ENCODE measurements at regions not wholly inside any gene's neighbourhood (a gene's known extent, or its start where the extent isn't known, plus 50 kb on each side); places are given as distances from the start of the nearest gene placed in this dataset.

DNA sequence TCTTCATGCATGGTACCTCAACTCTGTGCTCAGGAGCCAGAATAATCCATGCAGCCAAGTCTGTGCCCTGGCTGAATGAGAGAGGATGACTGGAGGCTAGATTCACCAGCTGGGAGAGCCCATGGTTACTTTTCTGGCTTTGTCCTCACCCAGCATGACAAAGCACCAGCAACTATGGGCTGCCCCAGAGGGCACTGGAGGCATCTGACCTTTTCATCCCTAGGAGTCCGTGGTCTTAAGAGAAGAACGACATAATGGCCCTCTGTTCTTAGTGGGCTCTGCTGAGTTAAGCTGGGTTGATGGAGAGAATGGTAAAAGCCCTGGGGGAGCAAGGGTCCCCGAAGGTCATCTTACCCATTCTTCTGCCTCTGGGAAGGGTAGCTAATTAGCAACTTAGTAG lies 54.6 kb upstream of the TNP1 start:
- no peak for DNase-seq (ENCODE audit: low read depth)
- TF ChIP-seq, protein P1, sequence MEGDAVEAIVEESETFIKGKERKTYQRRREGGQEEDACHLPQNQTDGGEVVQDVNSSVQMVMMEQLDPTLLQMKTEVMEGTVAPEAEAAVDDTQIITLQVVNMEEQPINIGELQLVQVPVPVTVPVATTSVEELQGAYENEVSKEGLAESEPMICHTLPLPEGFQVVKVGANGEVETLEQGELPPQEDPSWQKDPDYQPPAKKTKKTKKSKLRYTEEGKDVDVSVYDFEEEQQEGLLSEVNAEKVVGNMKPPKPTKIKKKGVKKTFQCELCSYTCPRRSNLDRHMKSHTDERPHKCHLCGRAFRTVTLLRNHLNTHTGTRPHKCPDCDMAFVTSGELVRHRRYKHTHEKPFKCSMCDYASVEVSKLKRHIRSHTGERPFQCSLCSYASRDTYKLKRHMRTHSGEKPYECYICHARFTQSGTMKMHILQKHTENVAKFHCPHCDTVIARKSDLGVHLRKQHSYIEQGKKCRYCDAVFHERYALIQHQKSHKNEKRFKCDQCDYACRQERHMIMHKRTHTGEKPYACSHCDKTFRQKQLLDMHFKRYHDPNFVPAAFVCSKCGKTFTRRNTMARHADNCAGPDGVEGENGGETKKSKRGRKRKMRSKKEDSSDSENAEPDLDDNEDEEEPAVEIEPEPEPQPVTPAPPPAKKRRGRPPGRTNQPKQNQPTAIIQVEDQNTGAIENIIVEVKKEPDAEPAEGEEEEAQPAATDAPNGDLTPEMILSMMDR (conservative IDR thresholded peaks at IDR 0.05; ENCODE audit: low read depth, low read length), result no peak
- no peak overlapping the region for H3K4me3 ChIP-seq (ENCODE audit: low read length)

DNA sequence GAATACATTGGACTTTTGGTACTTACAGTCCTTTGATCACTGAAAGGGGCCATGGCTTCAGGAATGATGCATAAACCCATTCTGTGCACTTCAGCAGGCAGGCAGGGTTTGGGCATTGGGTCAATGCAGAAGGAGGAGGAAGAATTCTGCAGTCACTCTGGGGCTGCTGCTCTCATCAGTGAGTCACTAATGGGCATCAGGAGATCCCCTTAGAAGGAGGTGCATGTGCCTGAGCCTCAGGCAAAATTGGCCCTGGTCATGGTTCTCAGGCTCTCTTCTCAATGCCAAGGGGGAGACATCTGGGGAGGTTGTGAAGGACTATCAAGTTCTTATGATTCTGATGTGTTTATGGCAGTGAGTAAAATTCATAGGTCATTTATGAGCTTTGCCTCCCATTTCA lies 52.0 kb upstream of the TNP1 start:
- H3K4me3 ChIP-seq (ENCODE audit: low read length), result no peak overlapping the region
- TF ChIP-seq, protein P1 (conservative IDR thresholded peaks at IDR 0.05; ENCODE audit: low read depth, low read length), result no peak
- no peak for DNase-seq (ENCODE audit: low read depth)

DNA sequence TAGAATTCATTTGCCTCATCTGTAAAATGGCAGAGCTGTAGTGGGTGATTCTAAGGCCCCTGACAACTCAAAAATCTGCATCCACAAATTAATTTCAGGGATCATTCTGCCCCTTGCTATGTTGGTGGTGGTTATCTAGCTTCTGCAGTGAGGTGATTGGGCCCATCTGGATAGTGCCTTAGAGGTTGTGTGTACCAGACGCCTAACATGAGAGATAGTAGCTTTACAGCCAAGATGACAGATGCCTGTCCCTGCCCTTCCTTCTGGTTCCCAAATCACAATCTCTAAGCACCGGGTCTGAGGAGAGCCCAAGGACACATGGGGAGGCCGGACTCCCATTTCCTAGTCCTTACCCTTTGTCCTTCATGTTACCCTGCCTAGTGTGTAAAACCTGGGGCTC lies 51.1 kb upstream of the TNP1 start:
- TF ChIP-seq, protein P1 (conservative IDR thresholded peaks at IDR 0.05; ENCODE audit: low read depth, low read length), result no peak
- H3K4me3 ChIP-seq (ENCODE audit: low read length), result no peak overlapping the region
- no peak for DNase-seq (ENCODE audit: low read depth)

DNA sequence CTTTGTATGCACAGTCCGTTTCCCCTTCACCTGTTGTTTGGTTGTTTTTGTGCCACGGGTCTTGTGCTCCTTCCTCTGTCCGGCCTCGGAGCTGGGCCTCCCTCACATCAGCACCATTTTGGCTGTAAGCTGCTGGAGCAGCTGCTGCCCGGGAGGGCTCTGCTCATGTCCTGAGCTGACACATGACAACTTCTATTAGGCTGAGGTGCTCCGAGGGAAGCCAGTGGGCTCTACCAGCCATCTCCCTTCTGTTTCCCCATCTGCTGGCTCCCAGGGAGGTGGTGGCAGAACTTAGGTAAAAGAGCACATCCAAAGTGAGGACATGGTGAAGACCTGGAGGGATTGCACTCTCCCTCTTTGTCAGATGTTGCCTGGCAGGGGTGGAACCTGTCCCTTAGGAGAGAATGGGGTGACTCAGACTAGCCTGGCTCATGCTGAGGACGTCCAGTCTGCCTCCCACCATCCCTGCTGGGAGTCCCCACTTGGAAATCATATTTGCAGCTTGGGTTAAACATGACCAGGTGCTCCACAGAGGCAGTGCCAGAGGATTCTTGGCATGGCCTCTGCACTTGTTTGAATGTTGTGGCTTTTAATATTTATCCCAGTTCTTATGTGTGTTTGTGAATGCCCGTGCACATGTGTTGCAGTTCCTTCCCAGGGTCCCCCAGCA lies 49.8 kb upstream of the TNP1 start:
- TF ChIP-seq, protein P1 (conservative IDR thresholded peaks at IDR 0.05; ENCODE audit: low read depth, low read length), result no peak
- no peak for DNase-seq (ENCODE audit: low read depth)
- no peak overlapping the region for H3K4me3 ChIP-seq (ENCODE audit: low read length)

All from retinal pigment epithelial cell (primary cell).